Kidney epithelial cell (primary cell): ENCODE measurements at regions not wholly inside any gene's neighbourhood (a gene's known extent, or its start where the extent isn't known, plus 50 kb on each side); places are given as distances from the start of the nearest gene placed in this dataset.

Experiments used
- DNase-seq: peaks from one replicate; pipeline ENCODE4 v3.0.0-alpha.2; 2010; ENCODE audit warnings: low read depth
- H3K27me3 ChIP-seq: 2 replicates; pipeline ENCODE4 v1.6.0; 2011; ENCODE audit warnings: low read length; ENCODE audit not compliant: control insufficient read depth, insufficient read depth
- H3K36me3 ChIP-seq: 2 replicates; pipeline ENCODE4 v1.5.1; 2011; ENCODE audit warnings: low read length; ENCODE audit not compliant: control insufficient read depth, insufficient read depth
- H3K4me3 ChIP-seq: 2 replicates; pipeline ENCODE4 v1.5.1; 2011; ENCODE audit warnings: low read depth, mild to moderate bottlenecking, control low read depth, low read length
- TF ChIP-seq, protein P1 (sequence below): IDR thresholded peaks from 2 replicates; pipeline ENCODE4 v1.5.1; 2011; ENCODE audit warnings: mild to moderate bottlenecking, moderate library complexity, low read length, control low read depth, inconsistent platforms; ENCODE audit not compliant: insufficient read depth, poor library complexity, severe bottlenecking

DNA sequence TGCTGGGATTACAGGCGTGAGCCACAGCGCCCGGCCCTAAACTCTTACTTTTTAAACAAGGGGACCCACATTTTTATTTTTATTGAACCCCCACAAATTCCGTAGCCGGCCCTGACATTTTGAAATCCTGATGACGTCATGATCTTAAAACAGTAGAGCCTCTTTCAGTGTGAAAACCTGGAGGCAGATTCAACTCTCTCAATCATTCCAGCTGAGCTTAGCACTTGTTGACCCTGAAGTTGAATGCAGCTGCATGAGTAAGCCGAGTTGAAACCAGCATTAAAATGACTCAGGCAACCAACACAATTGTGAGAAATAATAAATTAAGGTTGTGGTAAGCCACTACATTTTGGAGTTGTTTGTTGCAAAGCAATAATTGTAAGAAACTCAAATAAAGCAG, 93.9 kb upstream of the ADGRL4 start:
- H3K4me3 ChIP-seq = no peak overlapping the region
- no peaks in the 10 kb centered on the region for H3K27me3 ChIP-seq
- TF ChIP-seq, protein P1, sequence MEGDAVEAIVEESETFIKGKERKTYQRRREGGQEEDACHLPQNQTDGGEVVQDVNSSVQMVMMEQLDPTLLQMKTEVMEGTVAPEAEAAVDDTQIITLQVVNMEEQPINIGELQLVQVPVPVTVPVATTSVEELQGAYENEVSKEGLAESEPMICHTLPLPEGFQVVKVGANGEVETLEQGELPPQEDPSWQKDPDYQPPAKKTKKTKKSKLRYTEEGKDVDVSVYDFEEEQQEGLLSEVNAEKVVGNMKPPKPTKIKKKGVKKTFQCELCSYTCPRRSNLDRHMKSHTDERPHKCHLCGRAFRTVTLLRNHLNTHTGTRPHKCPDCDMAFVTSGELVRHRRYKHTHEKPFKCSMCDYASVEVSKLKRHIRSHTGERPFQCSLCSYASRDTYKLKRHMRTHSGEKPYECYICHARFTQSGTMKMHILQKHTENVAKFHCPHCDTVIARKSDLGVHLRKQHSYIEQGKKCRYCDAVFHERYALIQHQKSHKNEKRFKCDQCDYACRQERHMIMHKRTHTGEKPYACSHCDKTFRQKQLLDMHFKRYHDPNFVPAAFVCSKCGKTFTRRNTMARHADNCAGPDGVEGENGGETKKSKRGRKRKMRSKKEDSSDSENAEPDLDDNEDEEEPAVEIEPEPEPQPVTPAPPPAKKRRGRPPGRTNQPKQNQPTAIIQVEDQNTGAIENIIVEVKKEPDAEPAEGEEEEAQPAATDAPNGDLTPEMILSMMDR = no peak
- peak; percentile 79 for DNase-seq
- H3K36me3 ChIP-seq = no peaks in the 10 kb centered on the region

GRCh38 chr1:79090985-79091384, 84.5 kb upstream of the ADGRL4 start:
- no peak for DNase-seq
- Histone ChIP-seq H3K27me3 (no peaks in the 10 kb centered on the region), H3K36me3 (no peaks in the 10 kb centered on the region), H3K4me3 (no peak overlapping the region)
- TF ChIP-seq, protein P1 = no peak

GRCh38 chr1:79089946-79090345, 83.4 kb upstream of the ADGRL4 start:
- no peak for DNase-seq
- TF ChIP-seq, protein P1 = no peak
- Histone ChIP-seq H3K27me3 (no peaks in the 10 kb centered on the region), H3K4me3 (no peak overlapping the region), H3K36me3 (no peaks in the 10 kb centered on the region)

- H3K27me3 ChIP-seq = no peaks in the 10 kb centered on the region
- TF ChIP-seq, protein P1 = no peak
- H3K4me3 ChIP-seq = no peak overlapping the region
- no peaks in the 10 kb centered on the region for H3K36me3 ChIP-seq
- no peak for DNase-seq
Measured at GRCh38 chr1:79082233-79082632, 75.7 kb upstream of the ADGRL4 start.

DNA sequence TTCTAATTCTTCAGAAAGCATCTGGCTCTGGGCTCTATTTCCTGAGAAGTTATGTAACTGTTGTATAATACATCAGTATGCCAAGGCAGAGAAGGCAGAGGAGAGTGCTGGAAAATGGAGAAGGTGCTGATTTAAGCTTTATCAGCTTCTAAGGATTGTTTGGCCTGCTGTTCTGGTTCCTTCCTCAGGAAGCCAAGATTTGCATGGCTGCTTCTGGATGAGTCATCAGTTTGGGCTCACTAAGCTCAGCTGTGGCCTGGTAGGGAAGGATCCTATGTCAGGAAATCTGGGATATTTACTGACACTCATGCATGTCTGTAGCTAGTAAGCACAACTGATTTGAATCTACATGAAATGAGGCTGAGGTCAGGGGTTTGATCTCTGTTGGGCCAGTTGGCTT, 73.2 kb upstream of the ADGRL4 start:
- Histone ChIP-seq H3K4me3 (no peak overlapping the region), H3K36me3 (no peaks in the 10 kb centered on the region), H3K27me3 (no peaks in the 10 kb centered on the region)
- DNase-seq = peak; percentile 96
- TF ChIP-seq, protein P1 = no peak

- TF ChIP-seq, protein P1 = no peak
- no peak for DNase-seq
- Histone ChIP-seq H3K27me3 (no peaks in the 10 kb centered on the region), H3K36me3 (no peaks in the 10 kb centered on the region), H3K4me3 (no peak overlapping the region)
Measured at GRCh38 chr1:79074975-79075374, 68.4 kb upstream of the ADGRL4 start.
